ENCODE measurements at regions not wholly inside any gene's neighbourhood (a gene's known extent, or its start where the extent isn't known, plus 50 kb on each side); places are given as distances from the start of the nearest gene placed in this dataset.

- H3K4me1 Mint-ChIP-seq (ENCODE audit: low read depth) = no peaks in the 10 kb centered on the region
- peaks cover 8% of the 10 kb centered on the region for H3K9me3 Mint-ChIP-seq
- H3K36me3 Mint-ChIP-seq (ENCODE audit: low read depth) = no peaks in the 10 kb centered on the region
- H3K27ac Mint-ChIP-seq = no peak overlapping the region
- intact Hi-C loops (cut with micrococcal nuclease) = no loop called here
- H3K27me3 Mint-ChIP-seq (ENCODE audit: insufficient read depth) = no peaks in the 10 kb centered on the region
- DNase-seq (ENCODE audit: low spot score) = no peak
- no peak overlapping the region for H3K4me3 Mint-ChIP-seq
Observed at GRCh38 chr6:78117966-78118365, 465.1 kb downstream of the MEI4 start.

DNA sequence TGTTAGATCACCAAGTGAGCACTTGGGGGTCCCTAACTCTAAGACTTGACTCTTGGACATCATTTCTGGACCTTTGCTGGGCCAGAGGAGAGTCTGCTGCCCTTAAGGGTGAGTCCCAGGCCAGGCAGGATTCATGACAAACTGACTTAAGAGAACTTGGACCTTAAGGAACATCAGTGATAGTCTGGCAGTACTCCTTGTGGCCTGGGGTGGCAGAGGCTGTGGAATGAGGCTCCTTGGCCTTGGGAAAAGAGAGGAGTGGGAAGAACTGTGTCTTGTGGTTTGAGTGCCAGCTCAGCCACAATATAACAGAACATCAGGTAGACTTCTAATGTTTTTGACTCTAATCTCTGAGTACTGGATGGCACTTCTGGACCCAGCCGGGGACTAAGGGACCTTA lies 478.7 kb downstream of the MEI4 start:
- intact Hi-C loops (cut with micrococcal nuclease) = no loop called here
- no peak overlapping the region for H3K4me3 Mint-ChIP-seq
- H3K36me3 Mint-ChIP-seq (ENCODE audit: low read depth) = no peaks in the 10 kb centered on the region
- no peaks in the 10 kb centered on the region for H3K27me3 Mint-ChIP-seq (ENCODE audit: insufficient read depth)
- H3K27ac Mint-ChIP-seq = no peak overlapping the region
- no peaks in the 10 kb centered on the region for H3K4me1 Mint-ChIP-seq (ENCODE audit: low read depth)
- DNase-seq (ENCODE audit: low spot score) = no peak
- H3K9me3 Mint-ChIP-seq = peaks cover 22% of the 10 kb centered on the region

- no peak overlapping the region for H3K4me3 Mint-ChIP-seq
- H3K36me3 Mint-ChIP-seq (ENCODE audit: low read depth) = no peaks in the 10 kb centered on the region
- no peaks in the 10 kb centered on the region for H3K27me3 Mint-ChIP-seq (ENCODE audit: insufficient read depth)
- no peak for DNase-seq (ENCODE audit: low spot score)
- H3K27ac Mint-ChIP-seq = no peak overlapping the region
- intact Hi-C loops (cut with micrococcal nuclease) = no loop called here
- H3K9me3 Mint-ChIP-seq = peaks cover 27% of the 10 kb centered on the region
- no peaks in the 10 kb centered on the region for H3K4me1 Mint-ChIP-seq (ENCODE audit: low read depth)
Observed at GRCh38 chr6:78132671-78133410, 480.0 kb downstream of the MEI4 start.

GRCh38 chr6:78150425-78150824 lies 497.6 kb downstream of the MEI4 start:
- intact Hi-C loops (cut with micrococcal nuclease) = no loop called here
- DNase-seq (ENCODE audit: low spot score) = no peak
- no peak overlapping the region for H3K4me3 Mint-ChIP-seq
- H3K27ac Mint-ChIP-seq = no peak overlapping the region
- H3K4me1 Mint-ChIP-seq (ENCODE audit: low read depth) = no peaks in the 10 kb centered on the region
- H3K9me3 Mint-ChIP-seq = peaks cover 19% of the 10 kb centered on the region
- no peaks in the 10 kb centered on the region for H3K36me3 Mint-ChIP-seq (ENCODE audit: low read depth)
- no peaks in the 10 kb centered on the region for H3K27me3 Mint-ChIP-seq (ENCODE audit: insufficient read depth)

DNA sequence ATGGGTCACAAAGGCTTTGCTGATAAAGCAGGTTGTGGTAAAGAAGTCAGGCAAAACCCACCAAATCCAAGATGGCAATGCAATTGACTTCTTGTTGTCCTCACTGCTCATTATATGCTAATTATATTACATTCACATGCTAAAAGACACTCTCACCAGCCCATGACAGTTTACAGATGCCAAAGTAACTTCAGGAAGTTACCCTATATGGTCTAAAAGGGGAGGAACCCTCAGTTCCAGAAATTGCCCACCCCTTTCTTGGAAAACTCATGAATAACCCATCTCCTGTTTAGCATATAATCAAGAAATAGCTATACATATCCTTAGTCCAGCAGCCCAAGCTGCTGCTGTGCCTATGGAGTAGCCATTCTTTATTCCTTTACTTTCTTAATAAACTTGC lies 501.1 kb downstream of the MEI4 start:
- H3K4me1 Mint-ChIP-seq (ENCODE audit: low read depth) = no peaks in the 10 kb centered on the region
- H3K27me3 Mint-ChIP-seq (ENCODE audit: insufficient read depth) = no peaks in the 10 kb centered on the region
- H3K4me3 Mint-ChIP-seq = no peak overlapping the region
- H3K9me3 Mint-ChIP-seq = peaks cover 15% of the 10 kb centered on the region
- intact Hi-C loops (cut with micrococcal nuclease) = no loop called here
- DNase-seq (ENCODE audit: low spot score) = no peak
- no peak overlapping the region for H3K27ac Mint-ChIP-seq
- no peaks in the 10 kb centered on the region for H3K36me3 Mint-ChIP-seq (ENCODE audit: low read depth)

- H3K4me1 Mint-ChIP-seq (ENCODE audit: low read depth) = no peaks in the 10 kb centered on the region
- H3K9me3 Mint-ChIP-seq = peaks cover 8% of the 10 kb centered on the region
- intact Hi-C loops (cut with micrococcal nuclease) = no loop called here
- no peaks in the 10 kb centered on the region for H3K27me3 Mint-ChIP-seq (ENCODE audit: insufficient read depth)
- H3K27ac Mint-ChIP-seq = no peak overlapping the region
- no peak for DNase-seq (ENCODE audit: low spot score)
- H3K36me3 Mint-ChIP-seq (ENCODE audit: low read depth) = no peaks in the 10 kb centered on the region
- no peak overlapping the region for H3K4me3 Mint-ChIP-seq
Observed at GRCh38 chr6:78157606-78158005, 504.8 kb downstream of the MEI4 start.

DNA sequence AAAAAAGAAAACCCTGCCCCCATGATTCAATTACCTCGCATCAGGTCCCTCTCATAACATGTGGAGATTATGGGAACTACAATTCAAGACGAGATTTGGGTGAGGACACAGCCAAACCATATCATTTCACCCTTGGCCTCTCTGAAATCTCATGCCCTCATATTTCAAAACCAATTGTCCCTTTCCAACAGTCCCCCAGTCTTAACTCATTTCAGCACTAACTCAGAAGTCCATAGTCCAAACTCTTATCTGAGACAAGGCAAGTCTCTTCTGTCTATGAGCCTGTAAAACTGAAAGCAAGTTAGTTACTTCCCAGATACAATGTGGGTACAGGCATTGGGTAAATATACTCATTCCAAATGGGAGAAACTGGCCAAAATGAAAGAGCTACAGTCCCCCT lies 536.1 kb downstream of the MEI4 start:
- H3K36me3 Mint-ChIP-seq (ENCODE audit: low read depth) = no peaks in the 10 kb centered on the region
- H3K4me1 Mint-ChIP-seq (ENCODE audit: low read depth) = no peaks in the 10 kb centered on the region
- no peak for DNase-seq (ENCODE audit: low spot score)
- no peak overlapping the region for H3K4me3 Mint-ChIP-seq
- H3K27me3 Mint-ChIP-seq (ENCODE audit: insufficient read depth) = no peaks in the 10 kb centered on the region
- no peak overlapping the region for H3K27ac Mint-ChIP-seq
- peaks cover 7% of the 10 kb centered on the region for H3K9me3 Mint-ChIP-seq
- intact Hi-C loops (cut with micrococcal nuclease) = loop anchor here (1.0 kb wide), 1 partner anchor 20 kb away; no protein-coding TSS in a partner anchor

DNA sequence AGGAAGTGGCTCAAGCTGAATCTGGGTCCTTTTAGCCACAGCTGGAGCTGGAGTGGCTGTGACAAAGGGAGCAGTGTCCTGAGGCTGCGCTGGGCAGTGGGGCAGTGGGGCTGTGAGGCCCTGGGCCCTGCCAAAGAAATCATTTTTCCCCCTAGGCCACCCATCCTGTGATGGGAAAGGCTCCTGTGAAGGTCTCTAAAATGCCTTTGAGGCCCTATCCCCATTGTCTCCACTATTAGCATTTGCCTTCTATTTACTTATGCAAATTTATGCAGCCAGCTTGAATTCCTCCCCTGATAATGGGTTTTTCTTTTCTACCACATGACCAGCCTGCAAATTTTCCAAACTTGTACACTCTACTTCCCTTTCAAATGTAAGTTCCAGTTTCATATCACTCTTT lies 539.2 kb downstream of the MEI4 start:
- no peak for DNase-seq (ENCODE audit: low spot score)
- Mint-ChIP-seq H3K27me3 (ENCODE audit: insufficient read depth) (no peaks in the 10 kb centered on the region), H3K27ac (no peak overlapping the region), H3K9me3 (peaks cover 7% of the 10 kb centered on the region), H3K36me3 (ENCODE audit: low read depth) (no peaks in the 10 kb centered on the region), H3K4me1 (ENCODE audit: low read depth) (no peaks in the 10 kb centered on the region), H3K4me3 (no peak overlapping the region)
- intact Hi-C loops (cut with micrococcal nuclease) = no loop called here

- no peak for DNase-seq (ENCODE audit: low spot score)
- Mint-ChIP-seq H3K36me3 (ENCODE audit: low read depth) (no peaks in the 10 kb centered on the region), H3K9me3 (no peaks in the 10 kb centered on the region), H3K27me3 (ENCODE audit: insufficient read depth) (no peaks in the 10 kb centered on the region), H3K4me1 (ENCODE audit: low read depth) (no peaks in the 10 kb centered on the region), H3K4me3 (no peak overlapping the region), H3K27ac (no peak overlapping the region)
- intact Hi-C loops (cut with micrococcal nuclease) = no loop called here
Observed at GRCh38 chr6:78199044-78199443, 546.2 kb downstream of the MEI4 start.

DNA sequence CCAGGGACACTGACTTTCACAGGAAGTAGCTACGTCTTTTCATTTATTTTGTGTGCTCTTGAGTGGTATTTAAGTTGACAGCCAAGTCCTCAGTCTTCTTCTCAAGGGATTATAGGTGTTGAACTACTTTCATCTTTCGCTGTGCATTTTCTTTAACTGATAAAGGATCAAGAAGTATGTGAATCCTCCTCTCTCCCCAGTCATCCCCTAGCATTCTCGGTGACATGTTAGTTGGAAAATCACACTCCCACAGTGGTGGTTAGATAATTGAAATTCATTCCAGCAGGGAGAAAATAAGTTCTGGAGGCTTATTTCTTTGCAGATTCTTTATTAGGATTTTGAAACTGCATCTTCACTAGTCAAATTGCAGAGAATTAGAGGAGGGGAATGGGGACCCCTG lies 569.4 kb downstream of the MEI4 start:
- no peak overlapping the region for H3K4me3 Mint-ChIP-seq
- no peaks in the 10 kb centered on the region for H3K27me3 Mint-ChIP-seq (ENCODE audit: insufficient read depth)
- H3K27ac Mint-ChIP-seq = no peak overlapping the region
- intact Hi-C loops (cut with micrococcal nuclease) = no loop called here
- H3K4me1 Mint-ChIP-seq (ENCODE audit: low read depth) = no peaks in the 10 kb centered on the region
- H3K36me3 Mint-ChIP-seq (ENCODE audit: low read depth) = no peaks in the 10 kb centered on the region
- DNase-seq (ENCODE audit: low spot score) = no peak
- no peaks in the 10 kb centered on the region for H3K9me3 Mint-ChIP-seq

DNA sequence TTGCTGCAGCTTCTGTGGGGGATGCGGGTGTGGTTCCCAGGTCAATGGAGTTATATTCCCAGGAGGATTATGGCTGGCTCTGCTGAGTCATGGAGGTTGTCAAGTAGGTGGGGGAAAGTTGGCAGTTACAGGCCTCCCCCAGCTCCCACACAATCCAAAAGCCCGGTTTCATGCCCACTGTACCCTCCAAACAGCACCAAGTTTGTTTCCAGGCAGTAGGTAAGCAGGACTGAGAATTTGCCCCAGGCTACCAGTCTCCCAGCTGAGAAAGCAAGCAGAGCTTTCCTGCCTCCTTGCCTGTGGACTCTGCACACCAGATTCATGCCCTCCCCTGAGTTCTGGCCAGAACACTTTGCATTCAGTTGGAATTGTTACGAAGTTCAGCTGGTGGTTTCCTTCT lies 578.2 kb downstream of the MEI4 start:
- DNase-seq (ENCODE audit: low spot score) = no peak
- no peaks in the 10 kb centered on the region for H3K27me3 Mint-ChIP-seq (ENCODE audit: insufficient read depth)

DNA sequence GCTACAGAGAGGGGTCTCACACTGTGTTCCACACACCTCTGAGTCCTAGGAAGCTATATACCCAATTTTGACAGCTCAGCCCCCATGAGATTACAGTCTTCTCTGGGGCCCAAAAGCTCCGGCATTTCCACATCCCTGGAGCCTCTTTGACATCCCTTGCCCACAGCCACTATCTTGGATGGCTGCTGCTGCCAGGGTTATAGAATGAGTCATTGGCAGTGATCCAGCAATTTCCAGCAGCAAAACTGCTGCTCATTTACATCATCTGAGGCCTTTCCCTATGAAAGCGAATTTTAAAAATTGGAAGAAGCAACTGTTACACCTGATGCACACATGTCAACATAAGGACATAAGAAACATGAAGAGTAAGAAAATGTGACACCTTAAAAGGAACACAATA lies 590.7 kb downstream of the MEI4 start:
- no peaks in the 10 kb centered on the region for H3K27me3 Mint-ChIP-seq (ENCODE audit: insufficient read depth)
- no peaks in the 10 kb centered on the region for H3K4me1 Mint-ChIP-seq (ENCODE audit: low read depth)
- peaks cover 4% of the 10 kb centered on the region for H3K9me3 Mint-ChIP-seq
- no peaks in the 10 kb centered on the region for H3K36me3 Mint-ChIP-seq (ENCODE audit: low read depth)
- H3K4me3 Mint-ChIP-seq = no peak overlapping the region
- no peak for DNase-seq (ENCODE audit: low spot score)
- intact Hi-C loops (cut with micrococcal nuclease) = no loop called here
- no peak overlapping the region for H3K27ac Mint-ChIP-seq

More for the DNA sequence above, 578.2 kb downstream of the MEI4 start:
- Mint-ChIP-seq H3K36me3 (ENCODE audit: low read depth) (no peaks in the 10 kb centered on the region), H3K9me3 (peaks cover 8% of the 10 kb centered on the region), H3K4me1 (ENCODE audit: low read depth) (no peaks in the 10 kb centered on the region), H3K27ac (no peak overlapping the region), H3K4me3 (no peak overlapping the region)
- intact Hi-C loops (cut with micrococcal nuclease) = no loop called here

- Mint-ChIP-seq H3K27me3 (ENCODE audit: insufficient read depth) (no peaks in the 10 kb centered on the region), H3K36me3 (ENCODE audit: low read depth) (no peaks in the 10 kb centered on the region), H3K4me3 (no peak overlapping the region), H3K27ac (no peak overlapping the region), H3K4me1 (ENCODE audit: low read depth) (no peaks in the 10 kb centered on the region), H3K9me3 (peaks cover 4% of the 10 kb centered on the region)
- intact Hi-C loops (cut with micrococcal nuclease) = no loop called here
- no peak for DNase-seq (ENCODE audit: low spot score)
Observed at GRCh38 chr6:78251931-78252330, 599.1 kb downstream of the MEI4 start.

- Mint-ChIP-seq H3K27ac (no peak overlapping the region), H3K4me3 (no peak overlapping the region), H3K9me3 (peaks cover 4% of the 10 kb centered on the region), H3K4me1 (ENCODE audit: low read depth) (no peaks in the 10 kb centered on the region), H3K36me3 (ENCODE audit: low read depth) (no peaks in the 10 kb centered on the region), H3K27me3 (ENCODE audit: insufficient read depth) (no peaks in the 10 kb centered on the region)
- no peak for DNase-seq (ENCODE audit: low spot score)
- intact Hi-C loops (cut with micrococcal nuclease) = no loop called here
Observed at GRCh38 chr6:78253618-78254017, 600.8 kb downstream of the MEI4 start.
